GM21737 (cell line): ENCODE measurements at regions not wholly inside any gene's neighbourhood (a gene's known extent, or its start where the extent isn't known, plus 50 kb on each side); places are given as distances from the start of the nearest gene placed in this dataset.

ENCODE experiments used
- ATAC-seq: cut with Tn5 transposase; IDR thresholded peaks from one replicate; pipeline ENCODE4 v1.9.1; 2021; ENCODE audit warnings: mild to moderate bottlenecking, moderate library complexity; ENCODE audit not compliant: unreplicated experiment

- ATAC-seq: no peak
Observed at GRCh38 chr3:180282386-180282785, 245.6 kb upstream of the PEX5L start.

- ATAC-seq: no peak
Observed at GRCh38 chr3:180283251-180283650, 246.5 kb upstream of the PEX5L start.

GRCh38 chr3:180284331-180285110, 247.8 kb upstream of the PEX5L start:
- ATAC-seq: no peak

- ATAC-seq: no peak
Observed at GRCh38 chr3:180287703-180288102, 251.0 kb upstream of the PEX5L start.

GRCh38 chr3:180288816-180289215, 252.1 kb upstream of the PEX5L start:
- ATAC-seq: no peak

- no peak for ATAC-seq
Observed at GRCh38 chr3:180290300-180290699, 253.6 kb upstream of the PEX5L start.

- no peak for ATAC-seq
Observed at GRCh38 chr3:180294282-180295027, 257.7 kb upstream of the PEX5L start.

- no peak for ATAC-seq
Observed at GRCh38 chr3:180295811-180296210, 259.1 kb upstream of the PEX5L start.

- ATAC-seq: no peak
Observed at GRCh38 chr3:180296971-180297370, 260.2 kb upstream of the PEX5L start.

GRCh38 chr3:180306155-180306554, 269.4 kb upstream of the PEX5L start:
- ATAC-seq: no peak

- no peak for ATAC-seq
Observed at GRCh38 chr3:180306691-180307090, 270.0 kb upstream of the PEX5L start.

- ATAC-seq: no peak
Observed at GRCh38 chr3:180311242-180311641, 274.5 kb upstream of the PEX5L start.

GRCh38 chr3:180316321-180316720, 279.6 kb upstream of the PEX5L start:
- ATAC-seq: no peak

GRCh38 chr3:180319461-180319860, 282.5 kb upstream of the TTC14 start:
- no peak for ATAC-seq

GRCh38 chr3:180320631-180321030, 281.3 kb upstream of the TTC14 start:
- no peak for ATAC-seq

GRCh38 chr3:180321534-180321933, 280.4 kb upstream of the TTC14 start:
- ATAC-seq: no peak

GRCh38 chr3:180322829-180323228, 279.1 kb upstream of the TTC14 start:
- ATAC-seq: no peak

- no peak for ATAC-seq
Observed at GRCh38 chr3:180324791-180325190, 277.2 kb upstream of the TTC14 start.

GRCh38 chr3:180325533-180325932, 276.4 kb upstream of the TTC14 start:
- no peak for ATAC-seq

- no peak for ATAC-seq
Observed at GRCh38 chr3:180325958-180326357, 276.0 kb upstream of the TTC14 start.

- peak; percentile 74 for ATAC-seq
Observed at GRCh38 chr3:180329187-180329586, 272.8 kb upstream of the TTC14 start.

- ATAC-seq: no peak
Observed at GRCh38 chr3:180329847-180330246, 272.1 kb upstream of the TTC14 start.
